B cell (primary cell): ENCODE measurements at regions not wholly inside any gene's neighbourhood (a gene's known extent, or its start where the extent isn't known, plus 50 kb on each side); places are given as distances from the start of the nearest gene placed in this dataset.

ENCODE experiments used
- ATAC-seq: fragments of 200-7000 bp; cut with Tn5 transposase; one replicate; pipeline ENCODE4 v1.10.0; 2021; ENCODE audit warnings: low read depth, mild to moderate bottlenecking, moderate number of reproducible peaks, moderate library complexity
- CTCF ChIA-PET: fragments of 350-600 bp; sonication (Branson Sonifier 250); formaldehyde crosslinking; loops from one replicate; lab custom pipeline; 2021; ENCODE audit warnings: antibody characterized with exemption, inconsistent platforms; lab: Charles Lee
- POLR2A ChIA-PET: fragments of 350-600 bp; sonication (Branson Sonifier 250); formaldehyde crosslinking; loops from one replicate; lab custom pipeline; 2021; ENCODE audit warnings: antibody characterized with exemption; lab: Charles Lee
- DNase-seq: peaks from one replicate; pipeline ENCODE4 v3.0.0; 2013
- H2AFZ ChIP-seq: 2 replicates; pipeline ENCODE4 v1.6.1; 2012; ENCODE audit warnings: mild to moderate bottlenecking, low read depth, low read length; ENCODE audit not compliant: insufficient read depth, poor library complexity, severe bottlenecking
- H3K27ac ChIP-seq, 2 donors: 1 replicate in 1 of 2; 2 replicates in 1 of 2; pipeline ENCODE4 v1.5.1; 2012 to 2013; ENCODE audit warnings: low read length in 2 of 2, mild to moderate bottlenecking in 2 of 2, moderate library complexity in 1 of 2
- H3K27me3 ChIP-seq, 4 experiments: fragments of 200-600 bp in 1 of 4; sonication (generic) in 1 of 4; replicated peaks in 1 of 4; 1 replicate in 2 of 4; 2 replicates in 2 of 4; pipeline versions ENCODE4 v1.6.1 to v1.7.0; 2013 to 2016; ENCODE audit warnings: low read length in 3 of 4, mild to moderate bottlenecking in 2 of 4, mixed read lengths in 1 of 4, moderate library complexity in 1 of 4; ENCODE audit not compliant: insufficient read depth in 4 of 4, control insufficient read depth in 3 of 4; ENCODE audit errors: control extremely low read depth in 1 of 4
- H3K36me3 ChIP-seq, 2 experiments: replicated peaks in 1 of 2; 1 replicate in 1 of 2; 2 replicates in 1 of 2; pipeline versions ENCODE4 v1.6.1 to v1.7.1; 2013; ENCODE audit warnings: low read length in 1 of 2; ENCODE audit not compliant: insufficient read depth in 2 of 2, control insufficient read depth in 1 of 2; ENCODE audit errors: control extremely low read depth in 1 of 2, extremely low read depth in 1 of 2
- H3K4me1 ChIP-seq, 2 donors: fragments of 200-600 bp in 1 of 2; sonication (generic) in 1 of 2; 1 replicate in 1 of 2; 2 replicates in 1 of 2; pipeline versions ENCODE4 v1.5.1 to v1.6.1; 2013 to 2017; ENCODE audit warnings: low read length in 2 of 2; ENCODE audit not compliant: control insufficient read depth in 2 of 2, insufficient read depth in 2 of 2
- H3K4me2 ChIP-seq: replicated peaks from 2 replicates; pipeline ENCODE3; 2012; ENCODE audit warnings: mild to moderate bottlenecking, low read depth, low read length; ENCODE audit not compliant: poor library complexity, severe bottlenecking
- H3K4me3 ChIP-seq, 5 experiments: fragments of 200-600 bp in 1 of 5; sonication (generic) in 1 of 5; 1 replicate in 3 of 5; 2 replicates in 2 of 5; pipeline versions ENCODE4 v1.5.1 to v1.7.0; 2011 to 2016; ENCODE audit warnings: low read length in 4 of 5, mild to moderate bottlenecking in 4 of 5, low read depth in 2 of 5, control low read depth in 1 of 5, moderate library complexity in 1 of 5; ENCODE audit not compliant: insufficient read depth in 1 of 5; ENCODE audit errors: control extremely low read depth in 1 of 5, extremely low read depth in 1 of 5
- H3K79me2 ChIP-seq: fragments of 200-600 bp; sonication (generic); one replicate; pipeline ENCODE4 v1.6.0; 2016; ENCODE audit warnings: low read length; ENCODE audit not compliant: control insufficient read depth, insufficient read depth
- H3K9ac ChIP-seq: fragments of 200-600 bp; sonication (generic); 2 replicates; pipeline ENCODE4 v1.6.1; 2017; ENCODE audit warnings: mild to moderate bottlenecking, low read length, moderate library complexity
- H3K9me3 ChIP-seq, 3 donors: one replicate each; pipeline versions ENCODE4 v1.6.1 to v1.7.1; 2013; ENCODE audit warnings: low read length in 2 of 3; ENCODE audit not compliant: control insufficient read depth in 2 of 3, insufficient read depth in 1 of 3; ENCODE audit errors: control extremely low read depth in 1 of 3
- H4K20me1 ChIP-seq: 2 replicates; pipeline ENCODE4 v1.6.0; 2012; ENCODE audit warnings: mild to moderate bottlenecking, low read length; ENCODE audit not compliant: insufficient read depth, control insufficient read depth, poor library complexity, severe bottlenecking
- H3K27ac Mint-ChIP-seq: one replicate; pipeline ENCODE4 v1.8.0; 2021; ENCODE audit warnings: mixed read lengths
- H3K27me3 Mint-ChIP-seq: one replicate; pipeline ENCODE4 v1.8.0; 2021; ENCODE audit warnings: mixed read lengths
- H3K4me1 Mint-ChIP-seq: one replicate; pipeline ENCODE4 v1.8.0; 2021; ENCODE audit warnings: mixed read lengths
- H3K4me3 Mint-ChIP-seq: one replicate; pipeline ENCODE4 v1.8.0; 2021; ENCODE audit warnings: mixed read lengths
- H3K9me3 Mint-ChIP-seq: one replicate; pipeline ENCODE4 v1.8.0; 2022; ENCODE audit warnings: mixed read lengths; ENCODE audit not compliant: insufficient read depth
- EZH2 ChIP-seq: IDR thresholded peaks from 2 replicates; pipeline ENCODE4 v1.6.1; 2012; ENCODE audit warnings: borderline replicate concordance, low read depth, mild to moderate bottlenecking, moderate library complexity, low read length; ENCODE audit not compliant: insufficient read depth, poor library complexity, severe bottlenecking
- WGBS: methylation state at CpG from one replicate; pipeline ENCODE4 v1.1.5; 2013; ENCODE audit warnings: missing lambda C conversion rate; ENCODE audit not compliant: insufficient coverage; 5-methylcytosine and 5-hydroxymethylcytosine counted together
- intact Hi-C: fragments of 100-400 bp; cut with micrococcal nuclease; formaldehyde crosslinking; loops from one replicate; pipeline ENCODE4 v1.10.0; 2022
- TF ChIP-seq, protein P1 (sequence below): fragments of 200-600 bp; IDR thresholded peaks from one replicate; pipeline ENCODE4 v1.8.0; 2022; ENCODE audit warnings: antibody characterized with exemption, mild to moderate bottlenecking

DNA sequence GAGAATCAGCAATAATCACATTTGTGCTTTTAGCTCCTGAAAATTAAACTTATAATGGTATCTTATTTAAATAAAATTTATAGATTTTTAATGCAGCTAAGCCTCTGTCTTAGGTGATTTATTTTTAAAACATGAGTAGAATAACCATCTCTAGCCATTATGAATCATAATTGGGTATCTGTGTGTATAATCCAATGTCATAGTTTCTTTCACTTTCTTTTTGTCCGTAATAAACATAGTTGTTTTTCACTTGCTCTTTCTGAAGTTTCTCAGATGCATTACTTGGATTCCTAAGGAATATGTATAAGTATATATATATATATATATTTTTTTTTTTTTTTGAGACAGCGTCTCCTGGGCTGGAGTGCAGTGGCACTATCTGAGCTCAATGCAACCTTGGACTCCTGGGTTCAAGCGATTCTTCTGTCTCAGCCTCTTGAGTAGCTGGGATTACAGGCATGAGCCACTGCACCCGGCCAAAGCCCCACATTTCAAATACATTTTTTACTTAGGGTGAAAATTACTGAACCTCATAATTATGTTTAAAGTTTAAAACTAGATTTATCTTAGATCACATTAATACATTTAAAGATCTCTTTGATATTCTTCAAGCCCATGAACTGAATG lies 377.1 kb downstream of the PRDM9 start:
- H3K36me3 ChIP-seq = no peaks in the 10 kb centered on the region

DNA sequence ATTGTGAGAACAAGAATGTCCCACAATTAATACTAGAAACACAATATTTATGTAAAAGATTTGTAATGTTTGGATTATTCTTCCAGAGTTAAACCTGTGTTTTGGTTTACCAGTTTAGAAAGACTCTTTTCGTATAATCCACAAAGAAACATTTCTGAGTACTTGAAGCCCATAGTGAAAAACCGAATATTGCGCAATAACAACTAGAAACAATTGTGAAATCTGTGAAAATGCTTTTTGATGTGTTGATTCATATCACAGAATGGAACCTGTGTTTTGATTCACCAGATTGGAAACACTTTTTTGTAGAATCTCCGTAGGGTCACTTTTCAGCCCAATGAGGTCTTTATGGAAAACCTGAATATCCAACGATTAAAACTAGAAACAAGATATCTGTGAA lies 386.2 kb downstream of the PRDM9 start:
- no peaks in the 10 kb centered on the region for H3K4me1 Mint-ChIP-seq
- TF ChIP-seq, protein P1, sequence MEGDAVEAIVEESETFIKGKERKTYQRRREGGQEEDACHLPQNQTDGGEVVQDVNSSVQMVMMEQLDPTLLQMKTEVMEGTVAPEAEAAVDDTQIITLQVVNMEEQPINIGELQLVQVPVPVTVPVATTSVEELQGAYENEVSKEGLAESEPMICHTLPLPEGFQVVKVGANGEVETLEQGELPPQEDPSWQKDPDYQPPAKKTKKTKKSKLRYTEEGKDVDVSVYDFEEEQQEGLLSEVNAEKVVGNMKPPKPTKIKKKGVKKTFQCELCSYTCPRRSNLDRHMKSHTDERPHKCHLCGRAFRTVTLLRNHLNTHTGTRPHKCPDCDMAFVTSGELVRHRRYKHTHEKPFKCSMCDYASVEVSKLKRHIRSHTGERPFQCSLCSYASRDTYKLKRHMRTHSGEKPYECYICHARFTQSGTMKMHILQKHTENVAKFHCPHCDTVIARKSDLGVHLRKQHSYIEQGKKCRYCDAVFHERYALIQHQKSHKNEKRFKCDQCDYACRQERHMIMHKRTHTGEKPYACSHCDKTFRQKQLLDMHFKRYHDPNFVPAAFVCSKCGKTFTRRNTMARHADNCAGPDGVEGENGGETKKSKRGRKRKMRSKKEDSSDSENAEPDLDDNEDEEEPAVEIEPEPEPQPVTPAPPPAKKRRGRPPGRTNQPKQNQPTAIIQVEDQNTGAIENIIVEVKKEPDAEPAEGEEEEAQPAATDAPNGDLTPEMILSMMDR = no peak
- no peak for TF ChIP-seq EZH2
- Histone ChIP-seq H3K27ac (no peak overlapping the region), H3K9ac (no peak overlapping the region), H3K36me3 (no peaks in the 10 kb centered on the region), H3K4me2 (no peak overlapping the region), H3K79me2 (no peaks in the 10 kb centered on the region), H3K27me3 (no peaks in the 10 kb centered on the region), H4K20me1 (no peaks in the 10 kb centered on the region), H3K4me3 (no peak overlapping the region), H3K4me1 (no peaks in the 10 kb centered on the region), H2AFZ (no peak overlapping the region), H3K9me3 (peaks cover 0 to 6% (median 0%) of the 10 kb centered on the region in 3 donors)
- intact Hi-C loops = no loop called here
- H3K27me3 Mint-ChIP-seq = no peaks in the 10 kb centered on the region
- no peaks in the 10 kb centered on the region for H3K9me3 Mint-ChIP-seq
- POLR2A ChIA-PET = no interaction called here
- ATAC-seq (no peak), DNase-seq (no peak)
- CTCF ChIA-PET = no interaction called here
- WGBS = 96% methylated on average over 3 of the region's 5 CpGs
- H3K4me3 Mint-ChIP-seq = no peak overlapping the region
- H3K27ac Mint-ChIP-seq = no peak overlapping the region

More for the DNA sequence above, 377.1 kb downstream of the PRDM9 start:
- Mint-ChIP-seq H3K9me3 (no peaks in the 10 kb centered on the region), H3K4me1 (no peaks in the 10 kb centered on the region), H3K4me3 (no peak overlapping the region), H3K27ac (no peak overlapping the region), H3K27me3 (no peaks in the 10 kb centered on the region)
- no peak overlapping the region for H3K9ac ChIP-seq
- ATAC-seq = no peak
- no peak overlapping the region for H3K4me3 ChIP-seq
- H3K27ac ChIP-seq = no peak overlapping the region
- ChIA-PET POLR2A (no interaction called here), CTCF (no interaction called here)
- DNase-seq = no peak
- no peaks in the 10 kb centered on the region for H4K20me1 ChIP-seq
- 100% methylated on average over 1 of the region's 4 CpGs for WGBS
- intact Hi-C loops = no loop called here
- H3K4me1 ChIP-seq = no peaks in the 10 kb centered on the region
- TF ChIP-seq, protein P1 = no peak
- TF ChIP-seq EZH2 = no peak
- H3K27me3 ChIP-seq = no peaks in the 10 kb centered on the region
- no peak overlapping the region for H3K4me2 ChIP-seq
- no peaks in the 10 kb centered on the region for H3K79me2 ChIP-seq
- no peaks in the 10 kb centered on the region for H3K9me3 ChIP-seq
- no peak overlapping the region for H2AFZ ChIP-seq
